ENCODE measurements at regions not wholly inside any gene's neighbourhood (a gene's known extent, or its start where the extent isn't known, plus 50 kb on each side); places are given as distances from the start of the nearest gene placed in this dataset.
"Not testable (repeated sequence)": the region's sequence is repeated elsewhere in the genome, so short reads cannot be mapped to it uniquely, and the experiment has no call there.

GRCh38 chr7:26424319-26424718, 132.7 kb downstream of the SNX10 start:
- not testable (repeated sequence) for DNase-seq (ENCODE audit: low read depth)

- no peak for DNase-seq (ENCODE audit: low read depth)
Measured at GRCh38 chr7:26425655-26426054, 134.0 kb downstream of the SNX10 start.

GRCh38 chr7:26426096-26426495, 134.4 kb downstream of the SNX10 start:
- DNase-seq (ENCODE audit: low read depth) = no peak

- no peak for DNase-seq (ENCODE audit: low read depth)
Measured at GRCh38 chr7:26428571-26428970, 136.9 kb downstream of the SNX10 start.

- peak; percentile 1 for DNase-seq (ENCODE audit: low read depth)
Measured at GRCh38 chr7:26429168-26429567, 137.5 kb downstream of the SNX10 start.

- DNase-seq (ENCODE audit: low read depth) = no peak
Measured at GRCh38 chr7:26434974-26435373, 143.3 kb downstream of the SNX10 start.

GRCh38 chr7:26437003-26437532, 145.4 kb downstream of the SNX10 start:
- DNase-seq (ENCODE audit: low read depth) = no peak

- DNase-seq (ENCODE audit: low read depth) = no peak
Measured at GRCh38 chr7:26438078-26438477, 146.4 kb downstream of the SNX10 start.

GRCh38 chr7:26439521-26440232, 148.0 kb downstream of the SNX10 start:
- DNase-seq (ENCODE audit: low read depth) = no peak

- no peak for DNase-seq (ENCODE audit: low read depth)
Measured at GRCh38 chr7:26440233-26441001, 148.8 kb downstream of the SNX10 start.

GRCh38 chr7:26441002-26441521, 149.4 kb downstream of the SNX10 start:
- DNase-seq (ENCODE audit: low read depth) = no peak

- no peak for DNase-seq (ENCODE audit: low read depth)
Measured at GRCh38 chr7:26441611-26442277, 150.1 kb downstream of the SNX10 start.

- no peak for DNase-seq (ENCODE audit: low read depth)
Measured at GRCh38 chr7:26443006-26443405, 151.3 kb downstream of the SNX10 start.

GRCh38 chr7:26443751-26444150, 152.1 kb downstream of the SNX10 start:
- no peak for DNase-seq (ENCODE audit: low read depth)

- no peak for DNase-seq (ENCODE audit: low read depth)
Measured at GRCh38 chr7:26444555-26444954, 152.9 kb downstream of the SNX10 start.

GRCh38 chr7:26447116-26447515, 155.5 kb downstream of the SNX10 start:
- no peak for DNase-seq (ENCODE audit: low read depth)

- DNase-seq (ENCODE audit: low read depth) = peak; percentile 17
Measured at GRCh38 chr7:26449175-26450165, 157.8 kb downstream of the SNX10 start.

- DNase-seq (ENCODE audit: low read depth) = no peak
Measured at GRCh38 chr7:26451997-26452396, 160.3 kb downstream of the SNX10 start.

GRCh38 chr7:26454180-26454579, 162.5 kb downstream of the SNX10 start:
- peak; percentile 16 for DNase-seq (ENCODE audit: low read depth)

- peak; percentile 22 for DNase-seq (ENCODE audit: low read depth)
Measured at GRCh38 chr7:26457696-26458327, 166.2 kb downstream of the SNX10 start.
